GM13976 (cell line): ENCODE measurements at regions not wholly inside any gene's neighbourhood (a gene's known extent, or its start where the extent isn't known, plus 50 kb on each side); places are given as distances from the start of the nearest gene placed in this dataset.
"Not testable (repeated sequence)": the region's sequence is repeated elsewhere in the genome, so short reads cannot be mapped to it uniquely, and the experiment has no call there.

Experiments used
- DNase-seq: peaks from one replicate; pipeline ENCODE4 v3.0.0; 2012; ENCODE audit warnings: low spot score
- CTCF ChIP-seq: IDR thresholded peaks from 2 replicates; pipeline ENCODE4 v1.5.1; 2012; ENCODE audit warnings: borderline replicate concordance, mild to moderate bottlenecking; ENCODE audit not compliant: insufficient read depth; ENCODE audit errors: extremely low read depth, missing control alignments, control extremely low read depth
- in situ Hi-C: fragments of 300-500 bp; cut with MboI; formaldehyde crosslinking; loops from one replicate; pipeline ENCODE4 v1.12.0; 2022; ENCODE audit warnings: low sequenced_read_pairs, mixed read lengths, inconsistent platforms; ENCODE audit not compliant: unreplicated experiment

GRCh38 chr1:68812333-68812732, 315.5 kb upstream of the DEPDC1 start:
- TF ChIP-seq CTCF, result no peak
- no peak for DNase-seq
- in situ Hi-C loops, result no loop called here

GRCh38 chr1:68814067-68814466, 317.2 kb upstream of the DEPDC1 start:
- no peak for TF ChIP-seq CTCF
- no peak for DNase-seq
- in situ Hi-C loops, result no loop called here

GRCh38 chr1:68815632-68816031, 318.8 kb upstream of the DEPDC1 start:
- in situ Hi-C loops, result no loop called here
- no peak for DNase-seq
- no peak for TF ChIP-seq CTCF

GRCh38 chr1:68817505-68818210, 320.8 kb upstream of the DEPDC1 start:
- DNase-seq, in situ Hi-C loops: not testable (repeated sequence)

- in situ Hi-C loops, result no loop called here
- TF ChIP-seq CTCF, result no peak
- DNase-seq, result peak; percentile 25
Measured at GRCh38 chr1:68819190-68819829, 322.4 kb upstream of the DEPDC1 start.

- no peak for TF ChIP-seq CTCF
- no peak for DNase-seq
- in situ Hi-C loops, result no loop called here
Measured at GRCh38 chr1:68820151-68820550, 323.3 kb upstream of the DEPDC1 start.

- no peak for DNase-seq
- in situ Hi-C loops, result no loop called here
- TF ChIP-seq CTCF, result no peak
Measured at GRCh38 chr1:68826836-68827235, 330.0 kb upstream of the DEPDC1 start.
